GM06990 (cell line): ENCODE measurements at regions not wholly inside any gene's neighbourhood (a gene's known extent, or its start where the extent isn't known, plus 50 kb on each side); places are given as distances from the start of the nearest gene placed in this dataset.

Experiments
- DNase-seq: peaks from one replicate; pipeline ENCODE4 v3.0.0-alpha.2; 2011; ENCODE audit not compliant: insufficient read length; ENCODE audit errors: extremely low read depth
- H3K27me3 ChIP-seq: replicated peaks from 2 replicates; pipeline ENCODE4 v1.6.0; 2011; ENCODE audit warnings: low read length; ENCODE audit not compliant: control insufficient read depth, insufficient read depth
- H3K36me3 ChIP-seq: 2 replicates; pipeline ENCODE4 v1.5.1; 2011; ENCODE audit warnings: low read length; ENCODE audit not compliant: control insufficient read depth, insufficient read depth
- H3K4me3 ChIP-seq: replicated peaks from 2 replicates; pipeline ENCODE4 v1.5.1; 2011; ENCODE audit warnings: low read depth, mild to moderate bottlenecking, control low read depth, low read length
- CTCF ChIP-seq: IDR thresholded peaks from 2 replicates; pipeline ENCODE4 v1.5.1; 2011; ENCODE audit warnings: low read length, control low read depth, mild to moderate bottlenecking, inconsistent platforms; ENCODE audit not compliant: insufficient read depth, poor library complexity, severe bottlenecking

- no peak overlapping the region for H3K4me3 ChIP-seq
- H3K36me3 ChIP-seq, result no peaks in the 10 kb centered on the region
- no peak for TF ChIP-seq CTCF
- H3K27me3 ChIP-seq, result peaks cover 1% of the 10 kb centered on the region; the same call in 1 of the 2 replicates
- no peak for DNase-seq
Observed at GRCh38 chr18:10072671-10073175, 158.9 kb downstream of the VAPA start.

GRCh38 chr18:10074110-10074509, 160.3 kb downstream of the VAPA start:
- no peak for TF ChIP-seq CTCF
- Histone ChIP-seq H3K27me3 (peaks cover 1% of the 10 kb centered on the region; the same call in 1 of the 2 replicates), H3K36me3 (no peaks in the 10 kb centered on the region), H3K4me3 (no peak overlapping the region)
- no peak for DNase-seq

- Histone ChIP-seq H3K36me3 (no peaks in the 10 kb centered on the region), H3K27me3 (peaks cover 1% of the 10 kb centered on the region; the same call in 1 of the 2 replicates), H3K4me3 (no peak overlapping the region)
- DNase-seq, result no peak
- no peak for TF ChIP-seq CTCF
Observed at GRCh38 chr18:10074728-10075127, 160.9 kb downstream of the VAPA start.

GRCh38 chr18:10076502-10077030, 162.8 kb downstream of the VAPA start:
- H3K4me3 ChIP-seq, result no peak overlapping the region
- DNase-seq, result no peak
- H3K36me3 ChIP-seq, result no peaks in the 10 kb centered on the region
- no peak for TF ChIP-seq CTCF
- peaks cover 1% of the 10 kb centered on the region; the same call in 1 of the 2 replicates for H3K27me3 ChIP-seq

GRCh38 chr18:10077986-10078385, 164.2 kb downstream of the VAPA start:
- no peak for TF ChIP-seq CTCF
- DNase-seq, result no peak
- peaks cover 1% of the 10 kb centered on the region; the same call in 1 of the 2 replicates for H3K27me3 ChIP-seq
- H3K4me3 ChIP-seq, result no peak overlapping the region
- no peaks in the 10 kb centered on the region for H3K36me3 ChIP-seq

- Histone ChIP-seq H3K27me3 (peaks cover 1% of the 10 kb centered on the region; the same call in 1 of the 2 replicates), H3K4me3 (no peak overlapping the region), H3K36me3 (no peaks in the 10 kb centered on the region)
- no peak for DNase-seq
- TF ChIP-seq CTCF, result no peak
Observed at GRCh38 chr18:10080372-10080771, 166.6 kb downstream of the VAPA start.
